ENCODE measurements at regions not wholly inside any gene's neighbourhood (a gene's known extent, or its start where the extent isn't known, plus 50 kb on each side); places are given as distances from the start of the nearest gene placed in this dataset.

- Histone ChIP-seq H3K9me3 (ENCODE audit: control insufficient read depth in 1 of 2, insufficient read depth in 1 of 2, low read depth in 1 of 2, low read length in 2 of 2) (no peaks in the 10 kb centered on the region), H3K27ac (ENCODE audit: low read depth, low read length) (no peak overlapping the region), H3K4me1 (ENCODE audit: control insufficient read depth in 1 of 2, insufficient read depth in 2 of 2, low read length in 2 of 2) (no peaks in the 10 kb centered on the region), H3K79me2 (ENCODE audit: insufficient read depth, low read length) (no peaks in the 10 kb centered on the region), H3K9ac (ENCODE audit: low read length) (no peak overlapping the region), H3K4me2 (ENCODE audit: low read length) (no peak overlapping the region), H3K27me3 (ENCODE audit: insufficient read depth, low read length) (no peaks in the 10 kb centered on the region), H3K4me3 (replicated peaks in 1 of 2; ENCODE audit: low read depth in 1 of 2, low read length in 2 of 2) (no peak overlapping the region), H3K9me2 (ENCODE audit: insufficient read depth) (no peaks in the 10 kb centered on the region), H2AFZ (ENCODE audit: low read depth, low read length, poor library complexity, severe bottlenecking) (no peak overlapping the region), H3K36me3 (ENCODE audit: control insufficient read depth in 1 of 2, insufficient read depth in 2 of 2, low read length in 2 of 2) (no peaks in the 10 kb centered on the region), H4K20me1 (ENCODE audit: insufficient read depth) (no peaks in the 10 kb centered on the region)
- TF ChIP-seq RAD21 (IDR thresholded peaks at IDR 0.05; ENCODE audit: low read depth) (no peak), JUND (IDR thresholded peaks at IDR 0.05) (no peak), ZNF274 (IDR thresholded peaks at IDR 0.05; ENCODE audit: low read depth, low read length) (no peak), FOSL1 (IDR thresholded peaks at IDR 0.05; ENCODE audit: low read depth) (no peak), YY1 (IDR thresholded peaks at IDR 0.05; ENCODE audit: extremely low read depth, insufficient replicate concordance, low read depth, low read length) (no peak), POLR2A (IDR thresholded peaks at IDR 0.05; ENCODE audit: borderline replicate concordance, extremely low read depth, insufficient read depth, insufficient read length) (no peak), ZFX (IDR thresholded peaks at IDR 0.05) (no peak), CEBPB (IDR thresholded peaks at IDR 0.05; ENCODE audit: low read depth) (no peak), EZH2phosphoT487 (IDR thresholded peaks at IDR 0.05; ENCODE audit: borderline replicate concordance) (no peak), SP1 (IDR thresholded peaks at IDR 0.05; ENCODE audit: low read depth) (no peak), EGR1 (IDR thresholded peaks at IDR 0.05; ENCODE audit: low read depth) (no peak), REST (IDR thresholded peaks at IDR 0.05; ENCODE audit: low read depth) (no peak), SRF (IDR thresholded peaks at IDR 0.05; ENCODE audit: low read depth) (no peak), POLR2AphosphoS5 (IDR thresholded peaks at IDR 0.05; ENCODE audit: low read depth, low read length) (no peak), ELF1 (IDR thresholded peaks at IDR 0.05; ENCODE audit: borderline replicate concordance, low read depth) (no peak)
- TF ChIP-seq, protein P1, sequence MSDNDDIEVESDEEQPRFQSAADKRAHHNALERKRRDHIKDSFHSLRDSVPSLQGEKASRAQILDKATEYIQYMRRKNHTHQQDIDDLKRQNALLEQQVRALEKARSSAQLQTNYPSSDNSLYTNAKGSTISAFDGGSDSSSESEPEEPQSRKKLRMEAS (IDR thresholded peaks at IDR 0.05): no peak
- TF ChIP-seq, protein P2, sequence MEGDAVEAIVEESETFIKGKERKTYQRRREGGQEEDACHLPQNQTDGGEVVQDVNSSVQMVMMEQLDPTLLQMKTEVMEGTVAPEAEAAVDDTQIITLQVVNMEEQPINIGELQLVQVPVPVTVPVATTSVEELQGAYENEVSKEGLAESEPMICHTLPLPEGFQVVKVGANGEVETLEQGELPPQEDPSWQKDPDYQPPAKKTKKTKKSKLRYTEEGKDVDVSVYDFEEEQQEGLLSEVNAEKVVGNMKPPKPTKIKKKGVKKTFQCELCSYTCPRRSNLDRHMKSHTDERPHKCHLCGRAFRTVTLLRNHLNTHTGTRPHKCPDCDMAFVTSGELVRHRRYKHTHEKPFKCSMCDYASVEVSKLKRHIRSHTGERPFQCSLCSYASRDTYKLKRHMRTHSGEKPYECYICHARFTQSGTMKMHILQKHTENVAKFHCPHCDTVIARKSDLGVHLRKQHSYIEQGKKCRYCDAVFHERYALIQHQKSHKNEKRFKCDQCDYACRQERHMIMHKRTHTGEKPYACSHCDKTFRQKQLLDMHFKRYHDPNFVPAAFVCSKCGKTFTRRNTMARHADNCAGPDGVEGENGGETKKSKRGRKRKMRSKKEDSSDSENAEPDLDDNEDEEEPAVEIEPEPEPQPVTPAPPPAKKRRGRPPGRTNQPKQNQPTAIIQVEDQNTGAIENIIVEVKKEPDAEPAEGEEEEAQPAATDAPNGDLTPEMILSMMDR (IDR thresholded peaks at IDR 0.05 in 2 of 3, conservative IDR thresholded peaks at IDR 0.05 in 1 of 3; ENCODE audit: borderline replicate concordance in 1 of 3, insufficient read depth in 1 of 3, low read depth in 2 of 3, low read length in 2 of 3): no peak
- TF ChIP-seq, protein P3, sequence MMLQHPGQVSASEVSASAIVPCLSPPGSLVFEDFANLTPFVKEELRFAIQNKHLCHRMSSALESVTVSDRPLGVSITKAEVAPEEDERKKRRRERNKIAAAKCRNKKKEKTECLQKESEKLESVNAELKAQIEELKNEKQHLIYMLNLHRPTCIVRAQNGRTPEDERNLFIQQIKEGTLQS (IDR thresholded peaks at IDR 0.05): no peak
- intact Hi-C loops (cut with micrococcal nuclease): no loop called here
- ChIA-PET CTCF (interaction anchor here (1.0 kb wide), 1 partner anchor 12 kb away, joined by 3 read pairs; no protein-coding TSS in a partner anchor), POLR2A (no interaction called here), RAD21 (ENCODE audit: low non-redundant PET in 1 of 2, low total read pairs in 2 of 2, uncharacterized antibody in 2 of 2, unreplicated experiment in 2 of 2) (no interaction called here)
- BruUV-seq (replicated peaks): no TSS peak
- ATAC-seq: no peak
- no peak for DNase-seq (ENCODE audit: low read depth, low spot score)
Measured at GRCh38 chr11:107243929-107244328, 213.7 kb downstream of the CWF19L2 start.
